NCI-H146 treated with DMSO at 0.1 percent for 48 hours (cell line): ENCODE measurements at regions not wholly inside any gene's neighbourhood (a gene's known extent, or its start where the extent isn't known, plus 50 kb on each side); places are given as distances from the start of the nearest gene placed in this dataset.
"Not testable (repeated sequence)": the region's sequence is repeated elsewhere in the genome, so short reads cannot be mapped to it uniquely, and the experiment has no call there.

ENCODE experiments used
- DNase-seq: peaks from one replicate; lab custom pipeline; 2025; ENCODE audit not compliant: unreplicated experiment; lab: John Stamatoyannopoulos, UW

- no peak for DNase-seq
These were observed 147.3 kb upstream of the DPH6 start for GRCh38 chr15:35693286-35693685.

- no peak for DNase-seq
These were observed 147.9 kb upstream of the DPH6 start for GRCh38 chr15:35693886-35694285.

GRCh38 chr15:35695003-35695402 is 149.0 kb upstream of the DPH6 start:
- no peak for DNase-seq

- no peak for DNase-seq
These were observed 150.8 kb upstream of the DPH6 start for GRCh38 chr15:35696767-35697231.

- DNase-seq, result no peak
These were observed 151.8 kb upstream of the DPH6 start for GRCh38 chr15:35697549-35698299.

- no peak for DNase-seq
These were observed 152.4 kb upstream of the DPH6 start for GRCh38 chr15:35698331-35698730.

GRCh38 chr15:35698966-35699575 is 153.1 kb upstream of the DPH6 start:
- DNase-seq, result no peak

- DNase-seq, result not testable (repeated sequence)
These were observed 154.2 kb upstream of the DPH6 start for GRCh38 chr15:35700091-35700593.

- DNase-seq, result no peak
These were observed 155.6 kb upstream of the DPH6 start for GRCh38 chr15:35701402-35702046.

GRCh38 chr15:35702946-35703495 is 157.1 kb upstream of the DPH6 start:
- no peak for DNase-seq

- no peak for DNase-seq
These were observed 159.3 kb upstream of the DPH6 start for GRCh38 chr15:35705030-35705883.

- DNase-seq, result no peak
These were observed 160.1 kb upstream of the DPH6 start for GRCh38 chr15:35705884-35706585.

GRCh38 chr15:35712956-35713355 is 167.0 kb upstream of the DPH6 start:
- DNase-seq, result no peak

- DNase-seq, result no peak
These were observed 167.8 kb upstream of the DPH6 start for GRCh38 chr15:35713733-35714132.

- no peak for DNase-seq
These were observed 171.8 kb upstream of the DPH6 start for GRCh38 chr15:35717721-35718120.

- DNase-seq, result no peak
These were observed 174.1 kb upstream of the DPH6 start for GRCh38 chr15:35720019-35720418.

GRCh38 chr15:35720984-35721383 is 175.0 kb upstream of the DPH6 start:
- DNase-seq, result no peak

- DNase-seq, result no peak
These were observed 175.8 kb upstream of the DPH6 start for GRCh38 chr15:35721751-35722150.

- no peak for DNase-seq
These were observed 176.5 kb upstream of the DPH6 start for GRCh38 chr15:35722501-35722900.
